ENCODE measurements at regions not wholly inside any gene's neighbourhood (a gene's known extent, or its start where the extent isn't known, plus 50 kb on each side); places are given as distances from the start of the nearest gene placed in this dataset.
A peak's percentile ranks its signal among the peaks of the same experiment; 100 is the strongest.

DNA sequence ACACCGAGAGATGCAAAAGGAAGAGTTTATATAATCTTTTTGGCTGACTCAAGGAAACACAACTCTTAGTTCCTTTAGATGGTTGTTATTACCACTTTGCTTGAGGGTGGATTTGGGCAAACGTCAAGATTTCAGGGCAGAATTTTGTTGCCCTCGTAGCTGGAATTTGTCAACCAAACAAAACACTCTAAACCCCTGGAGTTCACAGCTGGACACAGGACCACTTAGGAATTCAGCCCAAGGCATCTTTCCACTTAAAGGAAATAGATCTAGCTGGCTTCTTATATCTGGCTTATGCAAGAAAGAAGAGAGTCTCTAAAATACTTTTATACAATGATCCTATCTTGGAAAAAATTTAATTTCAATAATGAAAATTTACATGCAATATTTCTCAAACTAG, 237.8 kb upstream of the LRIG3 start:
- no peak overlapping the region for H4K8ac ChIP-seq (ENCODE audit: low read depth, low read length)
- H3K79me1 ChIP-seq (ENCODE audit: low read length), result no peaks in the 10 kb centered on the region
- H2BK5ac ChIP-seq (ENCODE audit: low read length), result no peak overlapping the region
- no peaks in the 10 kb centered on the region for H3K4me1 ChIP-seq (ENCODE audit: control insufficient read depth, low read depth, low read length)
- H3K79me2 ChIP-seq (ENCODE audit: control insufficient read depth, insufficient read depth, low read length), result no peaks in the 10 kb centered on the region
- no peak overlapping the region for H2BK15ac ChIP-seq (replicated peaks; ENCODE audit: low read depth)
- H4K5ac ChIP-seq (ENCODE audit: low read length), result no peak overlapping the region
- H3K23ac ChIP-seq (ENCODE audit: low read length), result no peak overlapping the region
- no peak overlapping the region for H2BK120ac ChIP-seq (ENCODE audit: low read depth, low read length)
- H3K4ac ChIP-seq (ENCODE audit: low read depth, low read length), result no peak overlapping the region
- H2AK5ac ChIP-seq (ENCODE audit: low read length), result no peak overlapping the region
- H3K56ac ChIP-seq (ENCODE audit: low read length), result no peak overlapping the region
- DNase-seq, result peak; percentile 61
- no peak overlapping the region for H3K27ac ChIP-seq (ENCODE audit: low read depth, low read length)
- no peak overlapping the region for H3K4me3 ChIP-seq (ENCODE audit: low read length)
- H3K36me3 ChIP-seq (ENCODE audit: control insufficient read depth, insufficient read depth, low read length), result no peaks in the 10 kb centered on the region
- H3K4me2 ChIP-seq (ENCODE audit: low read length), result no peak overlapping the region
- H3K27me3 ChIP-seq (ENCODE audit: insufficient read depth, low read length, poor library complexity), result no peaks in the 10 kb centered on the region
- WGBS (ENCODE audit: extremely low coverage, insufficient coverage, low lambda C conversion rate), result no CpG with 5 or more reads among the region's 3 CpGs
- H3K18ac ChIP-seq (ENCODE audit: low read length), result no peak overlapping the region
- no peak overlapping the region for H3K9ac ChIP-seq (ENCODE audit: low read length)

DNA sequence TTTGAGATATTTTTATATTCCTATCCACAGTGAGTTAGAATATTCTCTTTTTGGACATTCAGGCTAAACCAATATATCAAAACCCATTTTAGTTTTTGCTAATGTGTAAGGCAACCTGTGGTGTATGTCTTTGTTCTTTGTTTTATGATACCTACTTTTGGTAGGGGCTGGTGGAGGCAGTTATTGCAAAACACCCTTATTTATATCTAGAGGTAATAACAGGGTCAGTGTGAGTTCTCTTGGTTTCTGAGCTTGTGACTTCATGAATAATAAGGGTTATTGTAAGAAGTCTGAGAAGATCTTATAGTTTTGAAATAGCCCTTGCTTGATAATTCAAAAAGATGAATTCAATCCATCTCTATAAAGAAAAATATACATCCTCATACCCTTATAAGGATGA, 235.1 kb upstream of the LRIG3 start:
- Histone ChIP-seq H2BK120ac (ENCODE audit: low read depth, low read length) (no peak overlapping the region), H3K18ac (ENCODE audit: low read length) (no peak overlapping the region), H3K4ac (ENCODE audit: low read depth, low read length) (no peak overlapping the region), H3K23ac (ENCODE audit: low read length) (no peak overlapping the region), H2AK5ac (ENCODE audit: low read length) (no peak overlapping the region), H3K9ac (ENCODE audit: low read length) (no peak overlapping the region), H2BK15ac (replicated peaks; ENCODE audit: low read depth) (no peak overlapping the region), H3K4me3 (ENCODE audit: low read length) (no peak overlapping the region), H3K27me3 (ENCODE audit: insufficient read depth, low read length, poor library complexity) (no peaks in the 10 kb centered on the region), H3K79me1 (ENCODE audit: low read length) (no peaks in the 10 kb centered on the region), H3K27ac (ENCODE audit: low read depth, low read length) (no peak overlapping the region), H3K4me2 (ENCODE audit: low read length) (no peak overlapping the region), H4K8ac (ENCODE audit: low read depth, low read length) (no peak overlapping the region), H4K5ac (ENCODE audit: low read length) (no peak overlapping the region), H3K4me1 (ENCODE audit: control insufficient read depth, low read depth, low read length) (no peaks in the 10 kb centered on the region), H2BK5ac (ENCODE audit: low read length) (no peak overlapping the region), H3K36me3 (ENCODE audit: control insufficient read depth, insufficient read depth, low read length) (no peaks in the 10 kb centered on the region), H3K79me2 (ENCODE audit: control insufficient read depth, insufficient read depth, low read length) (no peaks in the 10 kb centered on the region), H3K56ac (ENCODE audit: low read length) (no peak overlapping the region)
- DNase-seq, result no peak

DNA sequence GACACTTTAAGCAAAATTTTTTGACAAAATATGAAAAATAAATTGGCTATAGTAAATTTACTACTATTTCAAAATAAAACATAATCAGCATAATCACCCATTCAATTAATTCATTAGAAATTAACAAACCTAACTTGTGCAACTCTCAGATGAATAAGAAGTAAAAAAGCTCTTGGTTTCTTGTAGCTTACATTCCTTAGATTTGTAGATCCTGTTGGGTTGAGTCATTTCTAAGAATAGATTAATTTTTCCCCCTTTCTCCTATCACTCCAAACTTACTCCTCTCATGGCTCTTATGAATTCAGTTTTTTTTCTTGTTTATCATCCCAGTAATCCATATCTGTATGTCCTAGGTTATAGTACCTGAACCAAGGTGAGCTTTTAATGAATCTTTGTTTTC, 230.9 kb upstream of the LRIG3 start:
- no peak overlapping the region for H2BK15ac ChIP-seq (replicated peaks; ENCODE audit: low read depth)
- H4K8ac ChIP-seq (ENCODE audit: low read depth, low read length), result no peak overlapping the region
- no peaks in the 10 kb centered on the region for H3K79me2 ChIP-seq (ENCODE audit: control insufficient read depth, insufficient read depth, low read length)
- H3K36me3 ChIP-seq (ENCODE audit: control insufficient read depth, insufficient read depth, low read length), result no peaks in the 10 kb centered on the region
- H3K4me1 ChIP-seq (ENCODE audit: control insufficient read depth, low read depth, low read length), result no peaks in the 10 kb centered on the region
- DNase-seq, result no peak
- H3K18ac ChIP-seq (ENCODE audit: low read length), result no peak overlapping the region
- H3K9ac ChIP-seq (ENCODE audit: low read length), result no peak overlapping the region
- H3K4me3 ChIP-seq (ENCODE audit: low read length), result no peak overlapping the region
- H3K4ac ChIP-seq (ENCODE audit: low read depth, low read length), result no peak overlapping the region
- no peaks in the 10 kb centered on the region for H3K27me3 ChIP-seq (ENCODE audit: insufficient read depth, low read length, poor library complexity)
- H2AK5ac ChIP-seq (ENCODE audit: low read length), result no peak overlapping the region
- no peak overlapping the region for H4K5ac ChIP-seq (ENCODE audit: low read length)
- no peak overlapping the region for H2BK5ac ChIP-seq (ENCODE audit: low read length)
- no peak overlapping the region for H3K56ac ChIP-seq (ENCODE audit: low read length)
- H2BK120ac ChIP-seq (ENCODE audit: low read depth, low read length), result no peak overlapping the region
- no peak overlapping the region for H3K27ac ChIP-seq (ENCODE audit: low read depth, low read length)
- H3K79me1 ChIP-seq (ENCODE audit: low read length), result no peaks in the 10 kb centered on the region
- no peak overlapping the region for H3K23ac ChIP-seq (ENCODE audit: low read length)
- no peak overlapping the region for H3K4me2 ChIP-seq (ENCODE audit: low read length)

DNA sequence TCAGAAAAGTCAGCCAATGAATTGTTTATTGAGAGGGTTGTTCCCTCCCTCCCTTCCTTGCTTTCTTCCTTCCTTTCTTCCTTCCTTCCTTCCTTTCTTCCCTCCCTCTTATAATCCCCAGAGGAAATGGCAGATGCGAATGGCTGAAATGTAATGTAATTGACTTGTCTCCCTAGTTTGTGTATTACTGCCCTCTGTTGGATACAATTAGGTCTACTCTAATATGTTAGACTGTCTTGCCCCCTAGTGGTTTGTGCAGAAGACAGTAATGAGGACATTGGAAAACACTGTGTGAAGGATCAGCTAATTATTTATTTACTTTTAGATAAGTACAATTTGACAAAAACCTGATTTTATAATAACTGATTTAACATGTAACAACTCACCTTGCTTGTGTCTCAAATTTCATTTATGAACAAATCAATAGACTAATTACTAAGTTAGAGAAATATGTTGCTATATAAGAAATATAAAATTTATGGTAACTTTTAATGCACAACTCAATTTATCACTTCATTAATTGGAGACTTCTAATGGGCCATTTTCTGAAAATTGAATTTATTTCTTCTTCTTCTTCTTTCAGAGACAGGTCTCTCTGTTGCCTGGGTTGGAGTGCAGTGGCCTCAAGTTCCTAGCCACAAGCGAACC, 229.8 kb upstream of the LRIG3 start:
- H3K4me1 ChIP-seq (ENCODE audit: control insufficient read depth, low read depth, low read length), result no peaks in the 10 kb centered on the region
- no peak overlapping the region for H3K4me3 ChIP-seq (ENCODE audit: low read length)
- no peak overlapping the region for H2AK5ac ChIP-seq (ENCODE audit: low read length)
- no CpG with 5 or more reads among the region's 2 CpGs for WGBS (ENCODE audit: extremely low coverage, insufficient coverage, low lambda C conversion rate)
- no peak overlapping the region for H2BK120ac ChIP-seq (ENCODE audit: low read depth, low read length)
- no peak overlapping the region for H3K27ac ChIP-seq (ENCODE audit: low read depth, low read length)
- H3K18ac ChIP-seq (ENCODE audit: low read length), result no peak overlapping the region
- H3K27me3 ChIP-seq (ENCODE audit: insufficient read depth, low read length, poor library complexity), result no peaks in the 10 kb centered on the region
- no peak overlapping the region for H4K8ac ChIP-seq (ENCODE audit: low read depth, low read length)
- peak overlapping the region; percentile 2 for H2BK15ac ChIP-seq (replicated peaks; ENCODE audit: low read depth)
- H3K79me1 ChIP-seq (ENCODE audit: low read length), result no peaks in the 10 kb centered on the region
- H3K4ac ChIP-seq (ENCODE audit: low read depth, low read length), result no peak overlapping the region
- no peak overlapping the region for H4K5ac ChIP-seq (ENCODE audit: low read length)
- peak; percentile 92 for DNase-seq
- H2BK5ac ChIP-seq (ENCODE audit: low read length), result no peak overlapping the region
- no peak overlapping the region for H3K56ac ChIP-seq (ENCODE audit: low read length)
- no peak overlapping the region for H3K23ac ChIP-seq (ENCODE audit: low read length)
- H3K4me2 ChIP-seq (ENCODE audit: low read length), result no peak overlapping the region
- H3K36me3 ChIP-seq (ENCODE audit: control insufficient read depth, insufficient read depth, low read length), result no peaks in the 10 kb centered on the region
- no peaks in the 10 kb centered on the region for H3K79me2 ChIP-seq (ENCODE audit: control insufficient read depth, insufficient read depth, low read length)
- H3K9ac ChIP-seq (ENCODE audit: low read length), result no peak overlapping the region

DNA sequence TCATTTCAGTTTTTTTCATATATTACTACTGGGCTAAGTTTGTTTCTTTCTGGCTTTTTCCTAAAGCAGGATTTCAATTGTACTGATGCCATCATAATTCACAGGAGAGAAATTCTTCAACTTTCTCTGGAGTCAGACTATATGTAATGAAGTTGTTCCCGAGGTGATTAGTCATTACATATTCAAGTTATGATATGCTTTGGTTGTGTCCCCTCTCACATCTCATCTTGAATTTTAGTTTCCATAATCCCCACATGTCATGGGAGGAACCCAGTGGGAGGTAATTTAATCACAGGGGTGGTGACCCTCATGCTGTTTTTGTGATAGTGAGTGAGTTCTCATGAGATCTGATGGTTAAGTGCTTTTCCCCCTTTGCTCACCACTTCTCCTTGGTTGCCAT, 227.5 kb upstream of the LRIG3 start:
- no peak overlapping the region for H2BK5ac ChIP-seq (ENCODE audit: low read length)
- no peaks in the 10 kb centered on the region for H3K27me3 ChIP-seq (ENCODE audit: insufficient read depth, low read length, poor library complexity)
- no peak overlapping the region for H3K4me3 ChIP-seq (ENCODE audit: low read length)
- no peak for DNase-seq
- H4K8ac ChIP-seq (ENCODE audit: low read depth, low read length), result no peak overlapping the region
- H3K23ac ChIP-seq (ENCODE audit: low read length), result no peak overlapping the region
- no peak overlapping the region for H3K56ac ChIP-seq (ENCODE audit: low read length)
- H3K4ac ChIP-seq (ENCODE audit: low read depth, low read length), result no peak overlapping the region
- H3K4me1 ChIP-seq (ENCODE audit: control insufficient read depth, low read depth, low read length), result no peaks in the 10 kb centered on the region
- no peak overlapping the region for H3K9ac ChIP-seq (ENCODE audit: low read length)
- no peak overlapping the region for H3K4me2 ChIP-seq (ENCODE audit: low read length)
- no peak overlapping the region for H2AK5ac ChIP-seq (ENCODE audit: low read length)
- no peak overlapping the region for H3K18ac ChIP-seq (ENCODE audit: low read length)
- H3K36me3 ChIP-seq (ENCODE audit: control insufficient read depth, insufficient read depth, low read length), result no peaks in the 10 kb centered on the region
- H4K5ac ChIP-seq (ENCODE audit: low read length), result no peak overlapping the region
- WGBS (ENCODE audit: extremely low coverage, insufficient coverage, low lambda C conversion rate), result no CpG with 5 or more reads among the region's 1 CpG
- H3K79me2 ChIP-seq (ENCODE audit: control insufficient read depth, insufficient read depth, low read length), result no peaks in the 10 kb centered on the region
- no peak overlapping the region for H3K27ac ChIP-seq (ENCODE audit: low read depth, low read length)
- no peak overlapping the region for H2BK120ac ChIP-seq (ENCODE audit: low read depth, low read length)
- no peaks in the 10 kb centered on the region for H3K79me1 ChIP-seq (ENCODE audit: low read length)
- H2BK15ac ChIP-seq (replicated peaks; ENCODE audit: low read depth), result no peak overlapping the region

DNA sequence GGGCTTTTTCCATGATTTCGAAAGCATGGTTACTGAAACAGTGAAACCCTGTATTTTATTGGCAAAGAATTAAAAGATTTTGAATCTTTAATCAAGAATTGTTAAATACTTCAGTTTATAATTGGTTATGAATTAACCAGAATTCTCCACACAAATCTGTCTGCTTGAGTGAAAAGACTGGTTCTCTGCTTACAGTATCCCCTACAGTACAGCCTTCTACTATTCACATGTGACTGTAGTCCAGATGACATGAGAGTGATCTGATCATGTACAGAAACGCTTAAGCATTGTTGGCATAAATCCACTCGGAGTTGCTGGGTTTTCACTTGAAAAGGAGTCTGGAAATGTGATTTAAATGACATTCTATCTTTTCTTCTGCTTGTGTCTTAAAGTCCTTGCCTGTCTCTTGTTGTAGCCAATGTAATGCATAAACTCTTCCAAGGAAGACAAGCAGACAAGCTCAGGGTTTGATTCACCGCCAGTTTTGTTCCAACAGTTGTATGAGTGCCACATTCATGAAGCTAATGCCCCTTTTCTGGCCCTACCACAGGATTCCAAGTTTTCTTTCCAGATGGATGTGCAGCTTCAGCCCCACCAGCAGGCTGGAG, 222.0 kb upstream of the LRIG3 start:
- Histone ChIP-seq H3K27me3 (ENCODE audit: insufficient read depth, low read length, poor library complexity) (no peaks in the 10 kb centered on the region), H2AK5ac (ENCODE audit: low read length) (no peak overlapping the region), H3K4me2 (ENCODE audit: low read length) (no peak overlapping the region), H3K27ac (ENCODE audit: low read depth, low read length) (no peak overlapping the region), H3K79me1 (ENCODE audit: low read length) (no peaks in the 10 kb centered on the region), H3K4ac (ENCODE audit: low read depth, low read length) (no peak overlapping the region), H4K5ac (ENCODE audit: low read length) (no peak overlapping the region), H2BK15ac (replicated peaks; ENCODE audit: low read depth) (no peak overlapping the region), H4K8ac (ENCODE audit: low read depth, low read length) (no peak overlapping the region), H3K9ac (ENCODE audit: low read length) (no peak overlapping the region), H3K56ac (ENCODE audit: low read length) (no peak overlapping the region), H3K23ac (ENCODE audit: low read length) (no peak overlapping the region), H3K4me1 (ENCODE audit: control insufficient read depth, low read depth, low read length) (no peaks in the 10 kb centered on the region), H3K79me2 (ENCODE audit: control insufficient read depth, insufficient read depth, low read length) (no peaks in the 10 kb centered on the region), H3K18ac (ENCODE audit: low read length) (no peak overlapping the region), H2BK5ac (ENCODE audit: low read length) (no peak overlapping the region), H2BK120ac (ENCODE audit: low read depth, low read length) (no peak overlapping the region), H3K36me3 (ENCODE audit: control insufficient read depth, insufficient read depth, low read length) (no peaks in the 10 kb centered on the region), H3K4me3 (ENCODE audit: low read length) (no peak overlapping the region)
- no CpG with 5 or more reads among the region's 4 CpGs for WGBS (ENCODE audit: extremely low coverage, insufficient coverage, low lambda C conversion rate)
- DNase-seq, result no peak

All from mesendoderm (in vitro differentiated cells).